Mucosa of descending colon (tissue), 3 donors: ENCODE measurements at regions not wholly inside any gene's neighbourhood (a gene's known extent, or its start where the extent isn't known, plus 50 kb on each side); places are given as distances from the start of the nearest gene placed in this dataset.

Source experiments
- ATAC-seq: fragments of 200-7000 bp; cut with Tn5 transposase; one replicate; pipeline ENCODE4 v1.9.1; 2020; ENCODE audit warnings: mild to moderate bottlenecking, moderate library complexity
- DNase-seq, 3 donors: peaks; one replicate each; pipeline ENCODE4 v3.0.0-alpha.2; 2020
- H3K36me3 ChIP-seq: fragments of 200-600 bp; one replicate; pipeline ENCODE4 v1.8.0; 2021; ENCODE audit warnings: low read depth, mild to moderate bottlenecking
- H3K4me1 ChIP-seq: fragments of 200-600 bp; one replicate; pipeline ENCODE4 v1.8.0; 2021; ENCODE audit warnings: low read depth, mild to moderate bottlenecking
- H3K4me3 ChIP-seq: fragments of 200-600 bp; one replicate; pipeline ENCODE4 v1.8.0; 2021; ENCODE audit warnings: mild to moderate bottlenecking
- H3K9me3 ChIP-seq: fragments of 200-600 bp; one replicate; pipeline ENCODE4 v1.8.0; 2021; ENCODE audit warnings: mild to moderate bottlenecking
- CTCF ChIP-seq: fragments of 200-600 bp; IDR thresholded peaks from one replicate; pipeline ENCODE4 v1.8.0; 2022; ENCODE audit warnings: antibody characterized with exemption, mild to moderate bottlenecking
- intact Hi-C, 2 donors: fragments of 100-400 bp; cut with DNase I in 1 of 2; cut with micrococcal nuclease in 1 of 2; formaldehyde crosslinking; loops; one replicate each; pipeline versions ENCODE4 v1.11.0 to v1.11.1; 2022; cut with DNase I, micrococcal nuclease
- donor health status: DM: no; HTN: no; CAD: no; lungs with moderate emphysema.
- donor health status: DM: no; HTN: no; CAD: no.
- donor health status: DM: no; HTN: yes; CAD: no.

GRCh38 chr11:112318661-112319060 is 58.0 kb upstream of the PLET1 start:
- DNase-seq (no peak), ATAC-seq (no peak)
- TF ChIP-seq CTCF, result no peak
- Histone ChIP-seq H3K4me1 (peaks cover 18% of the 10 kb centered on the region), H3K9me3 (no peaks in the 10 kb centered on the region), H3K4me3 (no peak overlapping the region), H3K36me3 (no peaks in the 10 kb centered on the region)
- intact Hi-C loops, result no loop called here

GRCh38 chr11:112320668-112321067 is 60.0 kb upstream of the PLET1 start:
- peaks cover 18% of the 10 kb centered on the region for H3K4me1 ChIP-seq
- intact Hi-C loops, result no loop called here
- peak; percentile 48 for ATAC-seq

GRCh38 chr11:112321501-112322172 is 61.0 kb upstream of the PLET1 start:
- H3K9me3 ChIP-seq, result no peaks in the 10 kb centered on the region
- ATAC-seq (peak; percentile 95), DNase-seq (peak; percentile 67 to 85 (median 75))
- no peak overlapping the region for H3K4me3 ChIP-seq
- H3K36me3 ChIP-seq, result no peaks in the 10 kb centered on the region
- peaks cover 18% of the 10 kb centered on the region for H3K4me1 ChIP-seq
- intact Hi-C loops, result no loop called here
- TF ChIP-seq CTCF, result no peak

More at GRCh38 chr11:112320668-112321067, 60.0 kb upstream of the PLET1 start:
- peak; percentile 60 to 67 (median 64) for DNase-seq
- H3K4me3 ChIP-seq, result no peak overlapping the region
- H3K9me3 ChIP-seq, result no peaks in the 10 kb centered on the region
- TF ChIP-seq CTCF, result no peak
- no peaks in the 10 kb centered on the region for H3K36me3 ChIP-seq

GRCh38 chr11:112322173-112322790 is 61.6 kb upstream of the PLET1 start:
- intact Hi-C loops, result no loop called here
- Histone ChIP-seq H3K36me3 (no peaks in the 10 kb centered on the region), H3K9me3 (no peaks in the 10 kb centered on the region), H3K4me3 (no peak overlapping the region), H3K4me1 (peaks cover 18% of the 10 kb centered on the region)
- ATAC-seq, result peak; percentile 12
- DNase-seq, result no peak
- no peak for TF ChIP-seq CTCF

GRCh38 chr11:112334381-112334780 is 73.7 kb upstream of the PLET1 start:
- no peak overlapping the region for H3K4me3 ChIP-seq
- H3K4me1 ChIP-seq, result no peaks in the 10 kb centered on the region
- H3K36me3 ChIP-seq, result no peaks in the 10 kb centered on the region
- intact Hi-C loops, result no loop called here
- no peak for TF ChIP-seq CTCF
- DNase-seq (no peak), ATAC-seq (no peak)
- no peaks in the 10 kb centered on the region for H3K9me3 ChIP-seq
